OCI-LY1 (cell line): ENCODE measurements at regions not wholly inside any gene's neighbourhood (a gene's known extent, or its start where the extent isn't known, plus 50 kb on each side); places are given as distances from the start of the nearest gene placed in this dataset.

Source experiments
- H2AFZ ChIP-seq: fragments of 200-600 bp; sonication (generic), shearing (Covaris generic); 2 replicates; pipeline ENCODE4 v1.6.0; 2014; ENCODE audit warnings: antibody characterized with exemption, mild to moderate bottlenecking, low read length
- H3F3A ChIP-seq: fragments of 200-600 bp; sonication (generic), shearing (Covaris generic); 2 replicates; pipeline ENCODE4 v1.6.0; 2014; ENCODE audit warnings: mild to moderate bottlenecking, antibody characterized with exemption, low read length, moderate library complexity; ENCODE audit not compliant: insufficient read depth
- H3K27ac ChIP-seq: fragments of 200-600 bp; sonication (generic); 2 replicates; pipeline ENCODE4 v1.5.1; 2014; ENCODE audit warnings: low read length, mixed run types, mild to moderate bottlenecking, low read depth; ENCODE audit not compliant: poor library complexity, severe bottlenecking
- H3K27me3 ChIP-seq: fragments of 200-600 bp; sonication (generic); 2 replicates; pipeline ENCODE4 v1.6.0; 2014; ENCODE audit warnings: antibody characterized with exemption, mild to moderate bottlenecking, low read length, moderate library complexity; ENCODE audit not compliant: insufficient read depth
- H3K36me3 ChIP-seq: fragments of 200-600 bp; sonication (generic); 2 replicates; pipeline ENCODE4 v1.6.1; 2014; ENCODE audit warnings: mild to moderate bottlenecking, antibody characterized with exemption, low read length, moderate library complexity, mixed read lengths; ENCODE audit not compliant: insufficient read depth
- H3K4me1 ChIP-seq: fragments of 200-600 bp; sonication (generic); 2 replicates; pipeline ENCODE4 v1.5.1; 2014; ENCODE audit warnings: mild to moderate bottlenecking, low read length, moderate library complexity; ENCODE audit not compliant: insufficient read depth, severe bottlenecking
- H3K4me2 ChIP-seq: fragments of 200-600 bp; sonication (generic), shearing (Covaris generic); 2 replicates; pipeline ENCODE4 v1.6.1; 2014; ENCODE audit warnings: low read length
- H3K4me3 ChIP-seq: fragments of 200-600 bp; sonication (generic); 2 replicates; pipeline ENCODE4 v1.5.1; 2014; ENCODE audit warnings: low read length, low read depth, mild to moderate bottlenecking, mixed read lengths; ENCODE audit not compliant: poor library complexity, severe bottlenecking
- H3K79me2 ChIP-seq: fragments of 200-600 bp; shearing (Covaris generic); 2 replicates; pipeline ENCODE4 v1.6.1; 2016; ENCODE audit warnings: mixed run types, low read length, mixed read lengths; ENCODE audit not compliant: insufficient read depth
- H3K9ac ChIP-seq: fragments of 200-600 bp; sonication (generic), shearing (Covaris generic); 2 replicates; pipeline ENCODE4 v1.6.1; 2014; ENCODE audit warnings: mild to moderate bottlenecking, low read length, mixed read lengths
- H3K9me2 ChIP-seq: fragments of 200-600 bp; sonication (generic), shearing (Covaris generic); 2 replicates; pipeline ENCODE4 v1.6.1; 2014; ENCODE audit warnings: low read depth, mild to moderate bottlenecking, low read length, mixed read lengths
- H3K9me3 ChIP-seq: fragments of 200-600 bp; shearing (Covaris generic); 2 replicates; pipeline ENCODE4 v1.6.1; 2014; ENCODE audit warnings: low read length, mixed read lengths
- H4K20me1 ChIP-seq: fragments of 200-600 bp; sonication (generic), shearing (Covaris generic); 2 replicates; pipeline ENCODE4 v1.6.0; 2016; ENCODE audit warnings: mild to moderate bottlenecking, low read length; ENCODE audit not compliant: insufficient read depth
- CTCF ChIP-seq: fragments of 200-600 bp; sonication (generic), shearing (Covaris generic); IDR thresholded peaks from 2 replicates; pipeline ENCODE4 v1.5.1; 2017; ENCODE audit warnings: mild to moderate bottlenecking, antibody characterized with exemption, low read length, moderate library complexity, mixed read lengths
- EZH2 ChIP-seq: fragments of 200-600 bp; sonication (generic), shearing (Covaris generic); IDR thresholded peaks from 2 replicates; pipeline ENCODE4 v1.8.0; 2017; ENCODE audit warnings: borderline replicate concordance, mixed run types, mild to moderate bottlenecking, antibody characterized with exemption, low read length, moderate library complexity, mixed read lengths

- TF ChIP-seq CTCF (no peak), EZH2 (no peak)
- Histone ChIP-seq H3K4me3 (no peak overlapping the region), H3K4me2 (no peak overlapping the region), H3K9me2 (no peaks in the 10 kb centered on the region), H3K27me3 (no peaks in the 10 kb centered on the region), H3K79me2 (no peaks in the 10 kb centered on the region), H3K27ac (no peak overlapping the region), H2AFZ (no peak overlapping the region), H3K36me3 (no peaks in the 10 kb centered on the region), H3K9ac (no peak overlapping the region), H3K9me3 (no peaks in the 10 kb centered on the region), H3F3A (no peaks in the 10 kb centered on the region), H3K4me1 (peaks cover 33% of the 10 kb centered on the region), H4K20me1 (no peaks in the 10 kb centered on the region)
Measured at GRCh38 chr5:56641635-56642260, 173.6 kb upstream of the MAP3K1 start.

GRCh38 chr5:56640763-56641406 is 174.5 kb upstream of the MAP3K1 start:
- H2AFZ ChIP-seq, result no peak overlapping the region
- no peak overlapping the region for H3K4me2 ChIP-seq
- H3K79me2 ChIP-seq, result no peaks in the 10 kb centered on the region
- H3F3A ChIP-seq, result no peaks in the 10 kb centered on the region
- H3K4me3 ChIP-seq, result no peak overlapping the region
- H3K36me3 ChIP-seq, result no peaks in the 10 kb centered on the region
- no peak overlapping the region for H3K27ac ChIP-seq
- H3K9me3 ChIP-seq, result no peaks in the 10 kb centered on the region
- H3K9me2 ChIP-seq, result no peaks in the 10 kb centered on the region
- H4K20me1 ChIP-seq, result no peaks in the 10 kb centered on the region
- H3K27me3 ChIP-seq, result no peaks in the 10 kb centered on the region
- H3K4me1 ChIP-seq, result peaks cover 33% of the 10 kb centered on the region
- TF ChIP-seq EZH2 (no peak), CTCF (no peak)
- H3K9ac ChIP-seq, result no peak overlapping the region

- H3K4me1 ChIP-seq, result peaks cover 29% of the 10 kb centered on the region
- no peak overlapping the region for H2AFZ ChIP-seq
- TF ChIP-seq CTCF, result no peak
- TF ChIP-seq EZH2, result no peak
- no peak overlapping the region for H3K4me2 ChIP-seq
- no peak overlapping the region for H3K27ac ChIP-seq
- no peaks in the 10 kb centered on the region for H3K9me3 ChIP-seq
- no peaks in the 10 kb centered on the region for H3K36me3 ChIP-seq
- H3K27me3 ChIP-seq, result no peaks in the 10 kb centered on the region
- H3K9ac ChIP-seq, result no peak overlapping the region
- no peaks in the 10 kb centered on the region for H3K9me2 ChIP-seq
- no peak overlapping the region for H3K4me3 ChIP-seq
- H3K79me2 ChIP-seq, result no peaks in the 10 kb centered on the region
- H3F3A ChIP-seq, result no peaks in the 10 kb centered on the region
- no peaks in the 10 kb centered on the region for H4K20me1 ChIP-seq
Measured at GRCh38 chr5:56639476-56639875, 175.9 kb upstream of the MAP3K1 start.
